ENCODE measurements at regions not wholly inside any gene's neighbourhood (a gene's known extent, or its start where the extent isn't known, plus 50 kb on each side); places are given as distances from the start of the nearest gene placed in this dataset.

- TF ChIP-seq CTCF (IDR thresholded peaks at IDR 0.05; ENCODE audit: low read depth, low read length, missing input control): no peak
- no peak for TF ChIP-seq HNF4A (conservative IDR thresholded peaks at IDR 0.05)
Observed at GRCh38 chr14:86780461-86780860, 1212.5 kb downstream of the GALC start.
